Stomach (tissue), 4 donors: ENCODE measurements at regions not wholly inside any gene's neighbourhood (a gene's known extent, or its start where the extent isn't known, plus 50 kb on each side); places are given as distances from the start of the nearest gene placed in this dataset.

Source experiments
- POLR2A ChIP-seq, 4 donors: fragments of 450-650 bp; IDR thresholded peaks; one replicate each; pipeline ENCODE4 v1.6.1; 2016; ENCODE audit warnings: antibody characterized with exemption in 4 of 4, control low read depth in 2 of 4, mild to moderate bottlenecking in 1 of 4, moderate library complexity in 1 of 4
- POLR2AphosphoS5 ChIP-seq, 3 donors: sonication (generic); formaldehyde crosslinking; IDR thresholded peaks; one replicate each; pipeline ENCODE4 v1.6.1; 2016; ENCODE audit warnings: antibody characterized with exemption in 3 of 3
- TF ChIP-seq, protein P1 (sequence below), 7 experiments: fragments of 450-650 bp in 4 of 7; fragments of 200-600 bp in 3 of 7; sonication (generic) in 3 of 7; IDR thresholded peaks; one replicate each; pipeline ENCODE4 v1.5.1; 2016 to 2019; ENCODE audit warnings: antibody characterized with exemption in 7 of 7, control low read depth in 2 of 7, mild to moderate bottlenecking in 1 of 7

DNA sequence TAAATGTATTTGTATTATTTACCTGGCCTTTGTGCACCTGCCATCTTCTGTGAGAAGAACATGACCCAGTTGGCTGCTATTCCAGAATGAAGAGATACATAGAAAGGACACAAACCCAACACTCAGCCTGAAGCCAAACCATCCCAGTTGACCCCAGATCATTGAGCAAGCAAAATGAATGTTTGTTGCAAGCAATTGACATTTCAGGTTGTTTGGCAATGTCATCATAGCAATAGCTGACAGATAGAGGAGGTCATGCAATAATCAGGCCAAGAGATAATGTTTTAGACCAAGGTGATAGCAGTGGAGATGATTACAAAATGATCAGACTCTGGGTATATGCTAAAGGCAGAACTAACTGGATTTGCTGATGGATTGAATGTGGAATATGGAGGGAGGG lies 71.2 kb upstream of the TMEM164 start:
- TF ChIP-seq POLR2A (IDR thresholded peaks at IDR 0.05) = no peak
- TF ChIP-seq, protein P1, sequence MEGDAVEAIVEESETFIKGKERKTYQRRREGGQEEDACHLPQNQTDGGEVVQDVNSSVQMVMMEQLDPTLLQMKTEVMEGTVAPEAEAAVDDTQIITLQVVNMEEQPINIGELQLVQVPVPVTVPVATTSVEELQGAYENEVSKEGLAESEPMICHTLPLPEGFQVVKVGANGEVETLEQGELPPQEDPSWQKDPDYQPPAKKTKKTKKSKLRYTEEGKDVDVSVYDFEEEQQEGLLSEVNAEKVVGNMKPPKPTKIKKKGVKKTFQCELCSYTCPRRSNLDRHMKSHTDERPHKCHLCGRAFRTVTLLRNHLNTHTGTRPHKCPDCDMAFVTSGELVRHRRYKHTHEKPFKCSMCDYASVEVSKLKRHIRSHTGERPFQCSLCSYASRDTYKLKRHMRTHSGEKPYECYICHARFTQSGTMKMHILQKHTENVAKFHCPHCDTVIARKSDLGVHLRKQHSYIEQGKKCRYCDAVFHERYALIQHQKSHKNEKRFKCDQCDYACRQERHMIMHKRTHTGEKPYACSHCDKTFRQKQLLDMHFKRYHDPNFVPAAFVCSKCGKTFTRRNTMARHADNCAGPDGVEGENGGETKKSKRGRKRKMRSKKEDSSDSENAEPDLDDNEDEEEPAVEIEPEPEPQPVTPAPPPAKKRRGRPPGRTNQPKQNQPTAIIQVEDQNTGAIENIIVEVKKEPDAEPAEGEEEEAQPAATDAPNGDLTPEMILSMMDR (IDR thresholded peaks at IDR 0.05) = no peak
- no peak for TF ChIP-seq POLR2AphosphoS5 (IDR thresholded peaks at IDR 0.05)
